NT2/D1 (cell line): ENCODE measurements at regions not wholly inside any gene's neighbourhood (a gene's known extent, or its start where the extent isn't known, plus 50 kb on each side); places are given as distances from the start of the nearest gene placed in this dataset.

Source experiments
- DNase-seq: peaks from one replicate; pipeline ENCODE4 v3.0.0-alpha.2; 2011; ENCODE audit warnings: low read depth, low spot score
- H3K27me3 ChIP-seq: 2 replicates; pipeline ENCODE4 v1.6.0; 2011; ENCODE audit warnings: mild to moderate bottlenecking; ENCODE audit not compliant: insufficient read length, insufficient read depth
- H3K36me3 ChIP-seq: 2 replicates; pipeline ENCODE4 v1.6.1; 2011; ENCODE audit warnings: mild to moderate bottlenecking, low read length, mixed read lengths; ENCODE audit not compliant: insufficient read depth, insufficient read length
- H3K4me1 ChIP-seq: 2 replicates; pipeline ENCODE4 v1.5.1; 2011; ENCODE audit not compliant: insufficient read depth, insufficient read length
- H3K4me3 ChIP-seq: 2 replicates; pipeline ENCODE4 v1.5.1; 2011; ENCODE audit warnings: low read depth; ENCODE audit not compliant: insufficient read length
- H3K9ac ChIP-seq: 2 replicates; pipeline ENCODE4 v1.6.0; 2011; ENCODE audit warnings: low read depth; ENCODE audit not compliant: insufficient read length
- H3K9me3 ChIP-seq: 2 replicates; pipeline ENCODE4 v1.5.1; 2011; ENCODE audit warnings: mild to moderate bottlenecking, low read length; ENCODE audit not compliant: insufficient read depth
- SUZ12 ChIP-seq: IDR thresholded peaks from 2 replicates; pipeline ENCODE4 v1.6.1; 2011; ENCODE audit not compliant: insufficient read length, insufficient read depth; ENCODE audit errors: extremely low read depth
- YY1 ChIP-seq: IDR thresholded peaks from 2 replicates; pipeline ENCODE4 v1.6.1; 2011; ENCODE audit not compliant: insufficient read length, insufficient read depth
- ZNF274 ChIP-seq: IDR thresholded peaks from 2 replicates; pipeline ENCODE4 v1.6.1; 2011; ENCODE audit warnings: mild to moderate bottlenecking, low read depth, low read length

GRCh38 chr15:69814932-69815331 lies 282.8 kb downstream of the TLE3 start:
- no peak overlapping the region for H3K4me3 ChIP-seq
- H3K36me3 ChIP-seq, result no peaks in the 10 kb centered on the region
- peaks cover 3% of the 10 kb centered on the region for H3K27me3 ChIP-seq
- no peak overlapping the region for H3K9ac ChIP-seq
- DNase-seq, result no peak
- TF ChIP-seq SUZ12 (no peak), YY1 (no peak), ZNF274 (no peak)
- H3K4me1 ChIP-seq, result no peaks in the 10 kb centered on the region
- H3K9me3 ChIP-seq, result no peaks in the 10 kb centered on the region

DNA sequence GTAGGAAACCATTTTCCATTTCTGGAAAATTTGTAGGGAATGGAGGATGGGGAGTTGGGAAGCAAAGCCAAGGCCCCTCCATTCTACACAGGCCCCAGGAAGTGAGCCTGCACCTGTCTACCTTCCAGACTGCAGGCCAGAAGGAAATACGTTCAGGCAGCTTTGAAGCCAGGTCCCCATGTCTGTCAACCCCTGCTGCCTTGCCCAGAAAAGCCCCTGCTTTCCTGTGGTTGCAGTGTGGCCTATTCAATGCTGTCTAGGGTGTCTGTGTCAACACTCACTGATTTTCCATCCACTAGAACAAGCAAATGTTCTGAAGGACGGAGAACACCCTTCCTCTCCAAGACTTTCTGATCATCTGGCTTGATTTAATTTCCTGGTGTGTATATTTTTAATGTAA lies 281.9 kb downstream of the TLE3 start:
- DNase-seq, result no peak
- Histone ChIP-seq H3K9me3 (no peaks in the 10 kb centered on the region), H3K4me3 (no peak overlapping the region), H3K36me3 (no peaks in the 10 kb centered on the region), H3K4me1 (no peaks in the 10 kb centered on the region), H3K9ac (no peak overlapping the region), H3K27me3 (peaks cover 3% of the 10 kb centered on the region)
- TF ChIP-seq ZNF274, result no peak
- TF ChIP-seq SUZ12, result no peak
- TF ChIP-seq YY1, result no peak

DNA sequence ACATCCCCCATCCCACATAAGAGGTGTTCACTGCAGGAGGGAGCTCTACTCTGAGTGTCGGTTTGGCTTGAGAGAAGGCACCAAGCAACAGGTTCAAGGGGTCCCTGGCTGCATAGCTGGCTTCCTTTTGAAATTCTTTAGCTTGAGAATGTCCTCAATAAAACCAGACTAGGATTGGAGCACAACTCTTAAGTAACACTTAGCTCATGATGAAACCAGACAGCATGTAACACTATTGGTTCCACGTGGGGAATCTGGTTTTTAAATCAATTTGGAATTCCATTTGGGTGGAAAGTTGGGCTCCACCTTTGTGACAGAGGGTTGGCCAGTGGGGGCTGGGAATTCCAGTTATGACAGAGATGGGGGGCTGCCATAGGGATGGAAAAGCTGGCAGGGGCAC lies 281.2 kb downstream of the TLE3 start:
- H3K4me1 ChIP-seq, result peaks cover 4% of the 10 kb centered on the region
- no peaks in the 10 kb centered on the region for H3K9me3 ChIP-seq
- H3K4me3 ChIP-seq, result no peak overlapping the region
- TF ChIP-seq ZNF274 (no peak), YY1 (no peak), SUZ12 (no peak)
- no peak for DNase-seq
- H3K9ac ChIP-seq, result no peak overlapping the region
- H3K27me3 ChIP-seq, result peaks cover 5% of the 10 kb centered on the region
- no peaks in the 10 kb centered on the region for H3K36me3 ChIP-seq

DNA sequence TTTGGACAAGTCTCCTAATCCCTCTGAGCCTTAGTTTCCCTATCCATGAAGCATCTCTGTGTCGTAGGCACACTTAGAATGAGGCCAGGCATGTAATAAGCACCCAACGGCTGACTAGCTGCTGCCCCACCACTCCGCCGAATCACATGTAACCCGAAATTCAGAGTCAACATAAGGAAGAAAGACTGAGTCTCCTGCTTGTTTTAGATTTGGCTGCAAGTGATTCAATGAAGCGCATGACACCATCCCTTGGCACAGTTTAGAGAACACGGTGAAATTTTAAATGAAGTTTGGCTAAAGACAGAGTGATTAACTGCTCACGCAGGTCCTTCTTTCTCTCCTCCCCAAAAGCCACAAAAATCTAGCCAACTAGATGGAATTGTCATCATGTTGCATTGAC lies 279.2 kb downstream of the TLE3 start:
- H3K9ac ChIP-seq, result no peak overlapping the region
- no peak for TF ChIP-seq SUZ12
- no peak for DNase-seq
- no peak overlapping the region for H3K4me3 ChIP-seq
- peaks cover 6% of the 10 kb centered on the region for H3K4me1 ChIP-seq
- H3K27me3 ChIP-seq, result peaks cover 12% of the 10 kb centered on the region
- no peaks in the 10 kb centered on the region for H3K36me3 ChIP-seq
- H3K9me3 ChIP-seq, result no peaks in the 10 kb centered on the region; the same call in 1 of the 2 replicates

DNA sequence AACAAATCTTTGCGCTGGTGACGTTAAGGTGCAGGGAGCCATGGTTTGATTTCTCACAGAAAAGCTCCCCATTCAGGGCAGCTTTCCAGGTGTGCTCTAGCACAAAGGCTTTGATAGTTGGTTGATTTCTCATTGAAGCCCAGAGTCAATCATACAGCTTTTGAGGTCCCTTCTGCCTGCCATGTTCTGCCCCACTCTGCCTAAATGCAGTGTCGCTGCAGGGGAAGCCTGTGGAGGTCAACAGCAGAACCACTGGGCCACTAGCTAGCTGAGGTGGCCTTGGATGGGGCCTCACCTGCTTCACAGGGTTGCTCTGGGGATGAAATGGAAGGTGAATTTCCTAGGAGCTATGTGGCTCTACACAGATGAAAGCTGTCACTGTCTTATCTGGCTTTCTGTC lies 278.3 kb downstream of the TLE3 start:
- no peaks in the 10 kb centered on the region for H3K36me3 ChIP-seq
- H3K9me3 ChIP-seq, result no peaks in the 10 kb centered on the region; the same call in 1 of the 2 replicates
- TF ChIP-seq SUZ12 (no peak), ZNF274 (no peak), YY1 (no peak)
- H3K27me3 ChIP-seq, result peaks cover 12% of the 10 kb centered on the region
- no peak overlapping the region for H3K4me3 ChIP-seq
- peaks cover 6% of the 10 kb centered on the region for H3K4me1 ChIP-seq
- no peak overlapping the region for H3K9ac ChIP-seq
- no peak for DNase-seq

DNA sequence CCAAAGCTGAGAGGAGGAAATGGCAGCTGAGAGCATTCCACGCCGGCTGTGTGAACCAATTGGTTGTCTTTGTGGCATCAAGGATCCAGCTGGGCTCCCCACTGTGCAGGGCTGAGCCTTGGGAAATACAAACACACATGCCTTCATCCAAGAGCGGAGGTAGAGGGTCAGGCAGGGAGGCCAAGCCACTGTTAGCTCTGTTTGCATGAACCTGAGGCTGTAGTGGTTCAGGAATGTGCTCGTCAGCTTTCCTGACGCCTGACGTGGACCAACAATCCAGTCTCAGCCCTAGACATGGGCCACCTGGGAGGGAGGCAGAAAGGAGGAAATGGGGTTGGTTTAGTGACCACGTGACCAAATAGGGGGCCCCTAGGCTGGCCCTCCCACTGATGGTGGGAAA lies 276.9 kb downstream of the TLE3 start:
- H3K9ac ChIP-seq, result no peak overlapping the region

GRCh38 chr15:69823223-69823907 lies 274.4 kb downstream of the TLE3 start:
- Histone ChIP-seq H3K9me3 (no peaks in the 10 kb centered on the region; the same call in 1 of the 2 replicates), H3K4me1 (peaks cover 16% of the 10 kb centered on the region), H3K9ac (no peak overlapping the region), H3K4me3 (no peak overlapping the region), H3K27me3 (peaks cover 10% of the 10 kb centered on the region), H3K36me3 (no peaks in the 10 kb centered on the region)
- DNase-seq, result no peak
- TF ChIP-seq ZNF274, result no peak
- no peak for TF ChIP-seq SUZ12
- TF ChIP-seq YY1, result no peak

More for the DNA sequence above, 276.9 kb downstream of the TLE3 start:
- DNase-seq, result peak; percentile 93
- Histone ChIP-seq H3K4me1 (peaks cover 6% of the 10 kb centered on the region), H3K4me3 (no peak overlapping the region), H3K36me3 (no peaks in the 10 kb centered on the region), H3K27me3 (peaks cover 12% of the 10 kb centered on the region), H3K9me3 (no peaks in the 10 kb centered on the region; the same call in 1 of the 2 replicates)
- TF ChIP-seq SUZ12, result no peak
- no peak for TF ChIP-seq YY1
- TF ChIP-seq ZNF274, result no peak

DNA sequence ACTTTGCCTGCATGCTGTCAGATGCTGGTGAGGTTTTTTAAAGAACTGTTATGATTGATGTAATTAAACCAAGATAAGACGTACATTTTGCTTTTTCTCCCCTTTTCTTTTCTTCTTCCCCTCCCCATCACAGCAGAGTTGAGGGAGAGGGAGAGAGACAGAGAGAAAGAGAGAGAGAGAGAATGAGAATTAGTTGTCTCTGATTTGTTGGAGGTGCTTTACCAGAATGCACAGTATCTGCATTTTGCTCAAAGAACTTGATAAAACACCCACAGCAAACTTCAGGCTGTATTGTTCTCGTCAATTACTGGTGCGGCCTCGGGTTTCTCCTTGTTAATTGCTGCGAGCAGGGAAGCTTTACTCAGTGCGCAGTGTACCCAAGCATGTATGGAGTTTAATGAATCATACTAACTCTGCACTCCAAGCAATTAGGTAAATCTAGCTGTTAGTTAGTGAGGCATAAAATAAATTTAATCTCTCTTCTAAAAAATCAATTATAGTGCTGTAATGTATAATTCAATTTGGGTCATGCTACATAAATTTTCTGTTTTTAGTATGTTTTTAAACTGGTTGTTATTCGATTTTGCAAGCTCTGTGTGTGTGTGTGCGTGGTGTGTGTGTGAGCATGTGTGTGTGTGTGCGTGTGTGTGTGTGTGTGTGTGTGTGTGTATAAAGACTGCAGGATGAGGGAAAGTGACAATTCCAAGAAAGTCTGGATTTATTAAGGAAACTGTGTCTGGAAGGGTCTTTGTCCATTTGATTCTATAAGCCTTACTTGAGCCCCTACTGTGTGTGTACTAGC lies 273.4 kb downstream of the TLE3 start:
- Histone ChIP-seq H3K36me3 (no peaks in the 10 kb centered on the region), H3K9ac (no peak overlapping the region), H3K9me3 (no peaks in the 10 kb centered on the region; the same call in 1 of the 2 replicates), H3K4me3 (no peak overlapping the region), H3K4me1 (peaks cover 19% of the 10 kb centered on the region), H3K27me3 (peaks cover 9% of the 10 kb centered on the region)
- TF ChIP-seq ZNF274, result no peak
- no peak for TF ChIP-seq SUZ12
- TF ChIP-seq YY1, result no peak
- no peak for DNase-seq
